CD4-positive, alpha-beta T cell treated with Interleukin-2 at 100 ng/mL for 4 hours (primary cell): ENCODE measurements at regions not wholly inside any gene's neighbourhood (a gene's known extent, or its start where the extent isn't known, plus 50 kb on each side); places are given as distances from the start of the nearest gene placed in this dataset.
"Not testable (repeated sequence)": the region's sequence is repeated elsewhere in the genome, so short reads cannot be mapped to it uniquely, and the experiment has no call there.

Experiments used
- DNase-seq: peaks from one replicate; pipeline ENCODE4 v3.0.0-alpha.2; 2020; ENCODE audit warnings: low spot score

GRCh38 chr11:71638801-71639519 is 56.3 kb upstream of the KRTAP5-11 start:
- peak; percentile 49 for DNase-seq

- DNase-seq = not testable (repeated sequence)
Measured at GRCh38 chr11:71639520-71639849, 56.8 kb upstream of the KRTAP5-11 start.

DNA sequence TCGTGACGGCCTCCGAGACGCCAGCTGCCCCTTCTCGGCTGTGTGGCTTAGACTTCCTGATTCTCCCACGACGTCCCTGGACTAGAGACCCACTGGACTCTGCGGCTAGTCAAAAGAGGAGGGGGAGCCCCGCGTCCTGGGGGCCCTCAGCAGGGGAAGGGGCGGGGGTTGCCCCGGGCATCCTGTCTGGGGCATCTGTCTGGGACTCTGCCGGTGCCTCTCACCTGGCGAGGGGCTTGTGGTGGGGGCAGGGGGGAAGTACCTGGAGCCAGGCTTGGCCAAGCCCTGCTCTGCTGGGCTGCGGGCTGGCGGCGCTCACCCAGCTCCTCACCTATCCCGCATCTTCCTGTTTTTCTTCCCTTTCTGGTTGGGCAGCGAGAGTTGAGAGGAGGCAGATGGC is 57.2 kb upstream of the KRTAP5-11 start:
- DNase-seq = not testable (repeated sequence)

DNA sequence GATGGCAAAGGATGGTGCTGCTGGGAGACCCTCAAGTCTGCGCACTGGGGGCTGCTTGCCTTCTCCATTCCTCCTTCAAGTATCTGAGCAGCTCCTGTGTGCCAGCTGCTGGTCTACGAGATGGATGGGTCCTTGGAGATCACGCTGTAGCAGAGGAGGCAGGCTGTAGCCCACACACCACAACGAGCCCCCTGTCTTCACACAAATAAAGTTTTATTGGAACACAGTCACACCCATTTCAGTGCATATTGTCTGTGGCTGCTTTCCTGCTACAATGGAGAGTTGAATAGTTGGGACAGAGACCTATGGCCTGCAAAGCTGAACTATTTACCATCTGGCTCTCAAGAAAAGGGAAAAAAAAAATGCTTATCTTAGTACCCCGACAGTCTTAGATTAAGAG is 64.4 kb upstream of the KRTAP5-11 start:
- DNase-seq = not testable (repeated sequence)

DNA sequence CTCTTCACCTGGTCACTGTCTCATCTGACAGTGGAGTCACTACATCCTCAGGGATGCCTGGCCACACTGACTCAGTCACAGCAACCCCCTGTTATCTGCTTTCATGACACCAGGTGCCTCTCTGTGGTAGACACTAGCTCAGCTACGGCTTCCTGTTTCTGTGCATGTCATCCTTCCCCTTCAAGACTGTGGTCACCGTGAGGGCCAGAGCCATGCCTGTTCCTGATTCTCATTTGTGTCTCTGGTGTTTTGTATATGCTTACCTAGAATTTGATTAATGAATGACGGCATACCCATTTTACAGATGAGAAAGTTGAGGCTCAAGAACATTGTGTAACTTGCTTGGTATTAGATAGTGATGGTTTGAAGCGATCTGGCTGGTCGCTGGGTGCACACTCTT is 70.3 kb upstream of the KRTAP5-11 start:
- not testable (repeated sequence) for DNase-seq

DNA sequence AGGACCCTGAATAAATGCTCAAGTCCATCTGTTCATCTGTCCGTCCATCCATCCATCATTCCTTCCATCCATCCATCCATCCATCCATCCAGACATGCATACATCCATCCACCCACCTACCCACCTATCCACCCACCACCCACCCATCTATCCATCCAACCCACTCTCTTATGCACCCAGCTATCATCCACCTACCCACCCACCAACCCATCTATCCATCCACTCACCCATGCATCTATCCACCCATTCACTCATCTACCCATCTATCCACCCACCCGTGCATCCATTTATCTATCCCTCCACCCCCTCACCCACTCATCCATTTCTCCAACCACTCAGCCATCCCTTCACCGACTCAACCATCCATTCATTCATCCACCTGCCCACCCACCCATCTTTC is 71.7 kb upstream of the KRTAP5-11 start:
- DNase-seq = not testable (repeated sequence)

- DNase-seq = not testable (repeated sequence)
Measured at GRCh38 chr11:71655041-71655440, 72.4 kb upstream of the KRTAP5-11 start.

- DNase-seq = not testable (repeated sequence)
Measured at GRCh38 chr11:71656513-71656912, 73.8 kb upstream of the KRTAP5-11 start.

DNA sequence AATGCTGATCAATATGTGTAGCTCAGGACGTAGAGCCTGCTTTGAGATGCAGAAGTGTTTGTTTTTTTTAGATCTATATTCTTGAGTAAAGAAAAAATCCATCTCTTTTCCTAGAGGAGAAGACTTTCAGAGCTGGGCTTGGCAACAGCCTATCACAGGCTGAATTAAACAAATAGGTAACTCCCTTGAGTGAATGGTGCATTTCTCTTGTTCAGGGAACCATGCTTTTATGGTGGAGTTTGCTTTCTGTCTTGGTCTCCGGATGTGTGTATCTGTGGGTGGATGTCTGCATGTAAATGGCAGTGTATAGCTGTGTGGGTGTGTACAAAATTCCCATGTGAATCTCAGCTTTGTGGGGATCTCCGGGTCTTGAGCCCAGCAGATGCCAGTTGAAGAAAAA is 82.3 kb upstream of the KRTAP5-11 start:
- not testable (repeated sequence) for DNase-seq

- not testable (repeated sequence) for DNase-seq
Measured at GRCh38 chr11:71698110-71698509, 115.4 kb upstream of the KRTAP5-11 start.

DNA sequence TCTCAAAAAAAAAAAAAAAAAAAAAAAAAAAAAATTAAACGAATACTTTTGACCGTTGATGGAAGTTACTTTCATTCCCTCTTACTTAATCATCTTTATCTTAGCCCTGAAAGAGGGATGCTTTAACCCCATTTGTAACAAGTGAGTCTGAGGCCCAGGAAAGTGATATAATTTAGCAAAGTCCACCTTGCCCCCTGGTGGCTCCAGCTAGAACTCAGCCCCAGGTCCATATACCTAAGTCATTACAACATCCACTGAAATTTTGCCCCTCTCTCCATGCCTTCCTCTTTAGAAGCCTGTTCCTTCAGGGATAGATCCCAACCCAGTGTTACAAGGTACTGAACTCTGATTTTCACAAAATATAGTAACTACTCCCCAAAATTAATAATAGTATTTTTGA is 116.3 kb upstream of the KRTAP5-11 start:
- not testable (repeated sequence) for DNase-seq

DNA sequence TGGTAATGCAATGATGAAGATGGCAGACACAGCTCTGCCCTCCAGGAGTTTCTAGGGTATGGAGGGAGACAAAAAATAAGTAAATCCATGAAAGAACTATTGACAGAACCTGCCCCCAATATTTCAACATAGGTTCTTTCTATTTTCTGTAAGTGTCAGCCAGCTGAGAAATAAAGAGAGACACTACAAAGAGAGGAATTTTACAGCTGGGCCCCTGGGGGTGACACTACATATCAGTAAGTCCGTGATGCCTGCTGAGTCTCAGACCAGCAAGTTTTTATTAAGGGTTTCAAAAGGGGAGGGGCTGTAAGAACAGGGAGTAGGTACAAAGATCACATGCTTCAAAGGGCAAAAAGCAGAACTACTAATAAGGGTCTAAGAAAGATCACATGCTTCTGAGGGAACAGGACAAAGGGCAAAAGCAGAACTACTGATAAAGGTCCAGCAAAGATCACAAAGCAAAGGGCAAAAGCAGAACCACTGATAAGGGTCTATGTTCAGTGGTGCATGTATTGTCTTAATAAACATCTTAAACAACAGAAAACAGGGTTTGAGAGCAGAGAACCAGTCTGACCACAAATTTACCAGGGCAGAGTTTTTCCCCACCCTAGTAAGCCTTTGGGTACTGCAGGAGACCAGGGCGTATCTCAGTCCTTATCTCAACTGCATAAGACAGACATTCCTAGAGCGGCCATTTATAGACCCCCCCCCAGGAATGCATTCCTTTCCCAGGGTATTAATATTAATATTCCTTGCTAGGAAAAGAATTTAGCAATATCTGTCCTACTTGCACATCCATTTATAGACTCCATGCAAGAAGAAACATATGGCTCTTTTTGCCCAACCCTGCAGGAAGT is 119.0 kb upstream of the KRTAP5-11 start:
- not testable (repeated sequence) for DNase-seq

GRCh38 chr11:71705086-71705737 is 122.5 kb upstream of the KRTAP5-11 start:
- DNase-seq = not testable (repeated sequence)

DNA sequence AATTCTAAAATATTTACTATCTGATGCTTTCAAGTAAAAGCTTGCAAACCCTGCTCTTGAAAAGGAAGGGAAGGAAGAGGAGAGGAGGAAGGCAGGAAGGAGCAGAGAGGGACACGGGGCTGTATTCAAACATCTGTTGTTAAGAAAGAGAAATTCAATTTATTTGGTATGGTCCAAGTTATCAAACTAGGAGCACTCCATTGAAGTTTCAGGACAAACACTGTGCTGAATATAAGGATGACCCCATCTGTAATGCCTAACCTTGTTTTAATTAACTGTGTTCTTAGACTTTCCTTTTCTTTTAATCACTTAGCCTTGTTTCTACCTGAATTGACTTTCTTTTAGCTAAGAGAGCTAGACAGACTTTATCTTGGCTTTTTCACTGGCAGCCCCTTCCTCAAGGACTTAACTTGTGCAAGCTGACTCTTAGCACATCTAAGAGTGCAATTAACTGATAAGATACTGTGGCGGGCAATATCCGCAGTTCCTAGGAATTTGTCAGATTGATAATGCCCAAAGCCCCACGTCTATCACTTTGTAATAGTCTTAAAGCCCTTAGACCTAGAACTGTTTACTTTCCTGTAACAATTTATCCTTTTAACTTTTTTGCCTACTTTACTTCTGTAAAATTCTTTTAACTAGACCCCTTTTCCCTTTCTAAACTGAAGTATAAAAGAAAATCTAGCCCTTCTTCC is 123.2 kb upstream of the KRTAP5-11 start:
- DNase-seq = not testable (repeated sequence)

DNA sequence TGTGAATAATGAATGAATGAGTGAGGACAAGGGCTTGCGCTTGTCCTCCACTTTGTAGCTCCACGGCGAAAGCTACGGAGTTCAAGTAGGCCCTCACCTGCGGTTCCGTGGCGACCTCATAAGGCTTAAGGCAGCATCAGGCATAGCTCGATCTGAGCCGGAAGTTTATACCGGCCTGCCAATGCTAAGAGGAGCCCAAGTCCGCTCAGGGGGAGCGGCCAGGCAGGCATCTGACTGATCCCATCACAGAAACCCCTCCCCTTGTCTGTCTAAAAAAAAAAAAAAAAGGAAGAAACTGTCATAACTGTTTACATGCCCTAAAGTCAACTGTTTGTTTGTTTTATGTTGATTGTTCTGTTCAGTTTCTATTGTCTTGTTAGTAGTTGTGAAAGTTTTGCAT is 124.4 kb upstream of the KRTAP5-11 start:
- DNase-seq = not testable (repeated sequence)

DNA sequence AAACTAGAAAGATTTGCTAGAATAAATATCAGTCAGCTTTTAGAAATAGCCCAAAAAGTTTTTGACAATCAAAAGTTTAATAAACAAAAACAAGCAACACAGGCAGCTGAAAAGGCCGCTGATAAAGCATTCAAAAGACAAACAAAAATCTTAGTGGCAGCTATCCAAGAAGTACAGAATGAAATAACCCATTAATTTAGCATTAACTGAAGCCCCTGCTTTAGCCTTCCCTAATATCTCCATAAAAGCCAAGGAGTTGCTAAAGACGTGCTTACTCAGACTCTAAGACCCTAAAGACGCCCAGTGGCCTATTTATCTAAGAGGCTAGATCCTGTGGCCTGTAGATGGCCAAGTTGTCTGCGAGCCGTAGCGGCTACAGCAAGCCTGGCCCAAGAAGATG is 123.5 kb upstream of the DEFB108B start:
- not testable (repeated sequence) for DNase-seq

GRCh38 chr11:71710171-71710671 is 122.8 kb upstream of the DEFB108B start:
- DNase-seq = peak; percentile 73

GRCh38 chr11:71710701-71711385 is 122.2 kb upstream of the DEFB108B start:
- DNase-seq = peak; percentile 14

DNA sequence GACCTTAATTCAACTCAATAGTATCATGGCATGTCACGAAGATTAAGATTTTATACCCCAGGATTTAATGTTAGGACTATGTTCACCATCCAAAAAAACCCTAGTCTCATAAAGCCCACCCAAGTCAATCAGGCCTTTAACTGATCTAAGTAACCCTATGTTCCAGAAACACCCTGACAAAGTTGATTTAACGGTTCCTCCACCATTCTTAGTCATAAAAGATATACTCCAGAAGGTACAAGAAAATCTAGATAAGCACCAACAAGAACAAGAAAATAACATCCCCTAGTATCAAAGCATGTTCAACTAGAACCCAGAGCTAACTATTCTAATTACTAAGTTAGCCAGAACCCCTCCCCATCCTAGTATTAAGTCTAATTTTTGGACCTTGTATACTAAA is 120.7 kb upstream of the DEFB108B start:
- not testable (repeated sequence) for DNase-seq

DNA sequence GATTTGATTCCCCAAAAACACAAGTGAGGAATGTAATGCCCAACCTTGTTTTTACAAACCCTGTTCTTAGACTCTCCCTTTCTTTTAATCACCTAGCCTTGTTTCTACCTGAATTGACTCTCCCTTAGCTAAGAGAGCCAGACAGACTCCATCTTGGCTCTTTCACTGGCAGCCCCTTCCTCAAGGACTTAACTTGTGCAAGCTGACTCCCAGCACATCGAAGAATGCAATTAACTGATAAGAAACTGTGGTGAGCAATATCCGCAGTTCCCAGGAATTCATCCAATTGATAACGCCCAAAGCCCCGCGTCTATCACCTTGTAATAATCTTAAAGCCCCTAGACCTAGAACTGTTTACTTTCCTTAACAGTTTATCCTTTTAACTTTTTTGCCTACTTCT is 120.2 kb upstream of the DEFB108B start:
- DNase-seq = not testable (repeated sequence)

GRCh38 chr11:71714510-71714909 is 118.5 kb upstream of the DEFB108B start:
- DNase-seq = not testable (repeated sequence)
